ES-I3 (cell line): ENCODE measurements at regions not wholly inside any gene's neighbourhood (a gene's known extent, or its start where the extent isn't known, plus 50 kb on each side); places are given as distances from the start of the nearest gene placed in this dataset.

Source experiments
- H3K36me3 ChIP-seq: 2 replicates; pipeline ENCODE4 v1.6.1; 2013; ENCODE audit warnings: mild to moderate bottlenecking, low read length, control low read depth, moderate library complexity; ENCODE audit not compliant: insufficient read depth
- H3K4me1 ChIP-seq: 2 replicates; pipeline ENCODE4 v1.6.1; 2013; ENCODE audit warnings: mild to moderate bottlenecking, control low read depth, low read length; ENCODE audit not compliant: insufficient read depth
- H3K9ac ChIP-seq: 2 replicates; pipeline ENCODE4 v1.6.1; 2013; ENCODE audit warnings: low read depth, mild to moderate bottlenecking, low read length, moderate library complexity
- H3K9me3 ChIP-seq: 2 replicates; pipeline ENCODE4 v1.6.1; 2013; ENCODE audit warnings: mild to moderate bottlenecking, low read length, moderate library complexity; ENCODE audit not compliant: control insufficient read depth, insufficient read depth

- Histone ChIP-seq H3K36me3 (no peaks in the 10 kb centered on the region), H3K9ac (no peak overlapping the region), H3K9me3 (no peaks in the 10 kb centered on the region), H3K4me1 (peaks cover 5% of the 10 kb centered on the region; the same call in 1 of the 2 replicates)
Measured at GRCh38 chr2:60400462-60401246, 152.8 kb downstream of the BCL11A start.

GRCh38 chr2:60394463-60394862 is 159.0 kb downstream of the BCL11A start:
- Histone ChIP-seq H3K9ac (no peak overlapping the region), H3K9me3 (no peaks in the 10 kb centered on the region), H3K36me3 (no peaks in the 10 kb centered on the region), H3K4me1 (no peaks in the 10 kb centered on the region)

- no peaks in the 10 kb centered on the region for H3K36me3 ChIP-seq
- H3K9me3 ChIP-seq = no peaks in the 10 kb centered on the region
- H3K9ac ChIP-seq = no peak overlapping the region
- no peaks in the 10 kb centered on the region for H3K4me1 ChIP-seq
Measured at GRCh38 chr2:60391649-60392375, 161.6 kb downstream of the BCL11A start.

- H3K36me3 ChIP-seq = no peaks in the 10 kb centered on the region
- no peaks in the 10 kb centered on the region for H3K4me1 ChIP-seq
- no peaks in the 10 kb centered on the region for H3K9me3 ChIP-seq
- H3K9ac ChIP-seq = no peak overlapping the region
Measured at GRCh38 chr2:60391230-60391629, 162.2 kb downstream of the BCL11A start.

GRCh38 chr2:60386436-60386835 is 167.0 kb downstream of the BCL11A start:
- Histone ChIP-seq H3K9ac (no peak overlapping the region), H3K4me1 (peaks cover 10% of the 10 kb centered on the region), H3K36me3 (no peaks in the 10 kb centered on the region)

GRCh38 chr2:60385648-60386047 is 167.8 kb downstream of the BCL11A start:
- H3K36me3 ChIP-seq = no peaks in the 10 kb centered on the region
- H3K4me1 ChIP-seq = peaks cover 10% of the 10 kb centered on the region
- no peaks in the 10 kb centered on the region for H3K9me3 ChIP-seq
- no peak overlapping the region for H3K9ac ChIP-seq

More at GRCh38 chr2:60386436-60386835, 167.0 kb downstream of the BCL11A start:
- no peaks in the 10 kb centered on the region for H3K9me3 ChIP-seq

GRCh38 chr2:60383401-60384143 is 169.9 kb downstream of the BCL11A start:
- H3K4me1 ChIP-seq = peaks cover 10% of the 10 kb centered on the region
- no peaks in the 10 kb centered on the region for H3K36me3 ChIP-seq
- no peak overlapping the region for H3K9ac ChIP-seq
- H3K9me3 ChIP-seq = no peaks in the 10 kb centered on the region

- Histone ChIP-seq H3K9me3 (no peaks in the 10 kb centered on the region), H3K4me1 (peaks cover 10% of the 10 kb centered on the region), H3K36me3 (no peaks in the 10 kb centered on the region), H3K9ac (no peak overlapping the region)
Measured at GRCh38 chr2:60380411-60380810, 173.0 kb downstream of the BCL11A start.

- Histone ChIP-seq H3K4me1 (peaks cover 10% of the 10 kb centered on the region), H3K36me3 (no peaks in the 10 kb centered on the region), H3K9me3 (no peaks in the 10 kb centered on the region), H3K9ac (no peak overlapping the region)
Measured at GRCh38 chr2:60379684-60380083, 173.8 kb downstream of the BCL11A start.

- no peak overlapping the region for H3K9ac ChIP-seq
- H3K9me3 ChIP-seq = no peaks in the 10 kb centered on the region
- no peaks in the 10 kb centered on the region for H3K36me3 ChIP-seq
- peaks cover 10% of the 10 kb centered on the region for H3K4me1 ChIP-seq
Measured at GRCh38 chr2:60379216-60379615, 174.2 kb downstream of the BCL11A start.

- Histone ChIP-seq H3K36me3 (no peaks in the 10 kb centered on the region), H3K4me1 (no peaks in the 10 kb centered on the region), H3K9me3 (no peaks in the 10 kb centered on the region), H3K9ac (no peak overlapping the region)
Measured at GRCh38 chr2:60377825-60378224, 175.6 kb downstream of the BCL11A start.

GRCh38 chr2:60376252-60376651 is 177.2 kb downstream of the BCL11A start:
- H3K9ac ChIP-seq = no peak overlapping the region
- H3K36me3 ChIP-seq = no peaks in the 10 kb centered on the region
- no peaks in the 10 kb centered on the region for H3K4me1 ChIP-seq
- H3K9me3 ChIP-seq = no peaks in the 10 kb centered on the region

- Histone ChIP-seq H3K36me3 (no peaks in the 10 kb centered on the region), H3K9me3 (no peaks in the 10 kb centered on the region), H3K9ac (no peak overlapping the region), H3K4me1 (no peaks in the 10 kb centered on the region)
Measured at GRCh38 chr2:60371681-60372080, 181.8 kb downstream of the BCL11A start.

GRCh38 chr2:60371219-60371618 is 182.2 kb downstream of the BCL11A start:
- Histone ChIP-seq H3K36me3 (no peaks in the 10 kb centered on the region), H3K4me1 (peaks cover 2% of the 10 kb centered on the region; the same call in 1 of the 2 replicates), H3K9me3 (no peaks in the 10 kb centered on the region), H3K9ac (no peak overlapping the region)
